Globus pallidus (tissue), 1 donor: ENCODE measurements at regions not wholly inside any gene's neighbourhood (a gene's known extent, or its start where the extent isn't known, plus 50 kb on each side); places are given as distances from the start of the nearest gene placed in this dataset.

Experiments
- DNase-seq: peaks from one replicate; pipeline ENCODE4 v3.0.0-alpha.2; 2015; ENCODE audit warnings: low spot score

DNA sequence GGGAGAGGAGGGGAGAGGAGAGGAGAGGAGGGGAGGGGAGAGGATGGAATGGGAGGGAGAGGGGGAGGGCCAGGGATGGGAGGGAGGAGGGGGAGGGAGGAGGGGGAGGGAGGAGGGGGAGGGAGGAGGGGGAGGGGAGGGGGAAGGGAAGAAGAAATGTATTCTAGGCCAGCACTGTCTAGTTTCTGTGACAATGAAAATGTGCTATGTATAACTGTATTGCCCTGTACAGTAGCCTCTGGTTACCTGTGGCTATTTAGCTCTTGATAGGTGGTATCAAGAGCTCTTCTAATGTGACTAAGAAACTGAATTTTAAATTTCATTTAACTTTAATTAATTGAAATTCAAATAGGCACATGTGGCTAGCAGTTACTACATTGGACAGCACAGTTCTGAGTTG is 143.1 kb downstream of the BTC start:
- DNase-seq: no peak

DNA sequence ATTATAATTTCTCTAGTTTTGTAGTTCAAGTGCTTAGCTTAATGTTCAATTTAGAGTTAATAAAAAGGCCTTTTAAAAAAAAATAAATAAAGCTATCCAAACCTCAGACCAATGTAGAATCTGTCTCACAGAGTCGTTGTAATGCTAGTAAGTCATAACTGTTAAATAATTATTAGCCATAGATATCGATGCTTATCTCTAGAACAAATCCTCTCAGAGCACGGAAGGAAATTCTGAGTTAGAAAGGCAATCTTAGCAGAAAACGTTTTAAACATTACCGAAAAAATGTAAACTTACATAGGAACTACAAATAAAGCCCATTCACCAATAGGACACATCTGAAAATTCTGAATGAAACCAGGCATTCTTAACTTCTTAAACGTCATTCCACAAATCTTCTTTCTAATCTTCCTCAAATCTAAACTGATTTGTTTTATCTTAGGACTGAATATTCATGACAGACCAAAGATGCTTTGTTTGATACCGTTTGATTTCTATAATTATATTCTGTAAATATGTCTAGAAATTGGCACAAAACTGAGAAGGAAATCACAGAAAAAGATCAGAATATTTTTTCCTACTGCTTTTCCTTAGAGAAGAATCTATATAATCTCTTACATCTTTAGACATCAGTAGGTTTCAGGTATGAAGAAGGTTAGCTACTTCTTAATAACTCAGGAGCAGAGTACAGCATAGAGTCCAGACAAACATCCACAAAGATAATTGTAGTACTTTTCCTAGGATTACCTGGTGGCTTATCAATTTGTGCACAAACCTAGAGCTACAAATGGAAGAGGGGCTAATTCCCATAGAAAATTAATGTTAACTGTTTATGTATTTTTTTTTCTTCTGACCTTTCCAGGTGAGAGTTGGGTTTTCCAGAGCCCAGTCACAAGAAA is 140.7 kb downstream of the BTC start:
- no peak for DNase-seq

DNA sequence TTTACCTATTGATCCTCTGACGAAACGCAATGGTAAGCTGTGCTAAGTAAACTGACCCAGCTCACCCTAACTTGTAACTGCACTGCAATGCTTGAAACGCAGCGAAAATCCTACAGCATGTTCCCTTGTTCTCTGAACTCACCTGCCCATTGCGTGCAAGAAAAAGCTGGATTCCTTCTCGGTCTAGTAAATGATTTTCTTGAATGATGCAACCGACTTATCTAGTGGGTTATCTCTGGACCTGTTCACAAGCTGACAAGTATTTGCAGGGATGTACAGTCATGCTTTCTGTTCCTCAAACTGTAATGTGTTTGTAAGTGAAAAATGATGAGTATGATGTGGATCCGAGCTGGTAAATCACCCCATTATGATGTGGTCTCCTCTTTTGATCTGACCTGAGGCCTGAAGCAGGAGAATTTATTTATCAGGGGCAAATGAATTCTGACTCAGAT is 140.1 kb downstream of the BTC start:
- DNase-seq: no peak

DNA sequence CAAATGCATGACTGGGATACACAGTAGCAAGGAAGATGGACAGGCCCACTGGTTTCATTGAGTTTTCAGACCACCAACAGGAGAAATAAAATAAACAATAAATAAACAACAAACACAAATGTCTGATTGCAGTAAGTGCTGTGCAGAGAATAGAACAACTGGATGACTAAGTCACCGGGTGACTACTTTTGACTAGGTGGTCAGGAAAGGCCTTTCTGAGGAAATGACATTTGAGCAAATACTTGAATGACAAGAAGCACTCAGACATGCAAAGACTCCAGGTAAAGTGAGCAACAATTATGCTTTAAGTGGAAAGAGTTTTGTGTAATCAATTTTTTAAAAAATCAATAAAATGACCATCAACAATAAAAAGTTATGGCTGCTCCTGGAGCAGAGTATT is 137.7 kb downstream of the BTC start:
- no peak for DNase-seq

DNA sequence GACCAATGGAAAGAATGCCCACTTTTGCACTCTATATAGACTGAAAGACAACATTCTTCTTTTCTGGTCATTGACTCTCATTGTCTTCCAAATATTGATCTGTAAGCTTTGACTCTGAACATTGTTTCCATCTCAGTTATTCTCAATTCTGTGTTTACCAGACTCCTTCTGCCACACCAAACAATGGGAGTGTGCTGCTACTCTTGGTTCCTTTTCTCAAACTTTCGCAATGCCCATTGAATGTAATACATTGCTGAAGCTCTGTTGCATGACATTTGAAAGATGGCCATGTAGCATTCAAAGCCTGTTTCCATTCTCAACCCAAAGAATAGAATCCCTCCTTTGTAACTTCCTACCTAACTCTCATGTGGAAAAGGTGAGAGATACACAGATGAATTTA is 136.2 kb downstream of the BTC start:
- DNase-seq: no peak

DNA sequence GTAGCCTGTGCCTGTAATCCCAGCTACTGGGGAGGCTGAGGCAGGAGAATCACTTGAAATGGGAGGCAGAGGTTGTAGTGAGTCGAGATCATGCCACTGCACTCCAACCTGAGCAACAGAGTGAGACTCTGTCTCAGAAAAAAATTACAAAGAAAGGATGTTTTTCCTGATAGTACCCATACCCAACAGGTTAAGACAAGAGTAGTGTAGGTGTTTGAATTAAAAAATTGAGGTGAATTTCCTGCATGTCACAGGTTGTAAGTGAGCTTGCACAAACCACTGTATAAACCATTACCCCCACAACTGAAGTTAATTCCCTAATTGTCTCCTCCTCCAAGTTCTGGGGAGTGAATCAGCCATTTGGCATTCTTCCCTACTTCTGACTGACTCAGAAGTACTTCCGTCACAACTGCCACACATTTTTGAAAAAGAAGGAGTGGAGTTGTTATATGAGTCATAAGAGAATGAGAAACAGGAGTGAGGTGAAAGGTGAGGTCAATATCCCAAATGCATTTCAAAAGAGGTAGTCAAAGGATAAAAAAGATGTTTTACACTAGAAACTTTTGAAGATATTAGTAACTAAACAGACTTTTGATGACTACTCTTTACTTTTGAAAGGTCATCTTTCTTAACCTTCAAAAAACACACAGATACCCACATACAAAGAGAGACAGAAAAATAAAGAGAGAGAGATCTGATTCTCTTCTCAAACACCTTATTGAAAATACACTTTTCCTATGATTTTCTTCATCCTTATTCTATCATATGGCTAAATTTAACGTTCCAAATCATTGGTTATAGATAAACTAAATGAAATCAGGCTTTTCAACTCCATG is 134.5 kb downstream of the BTC start:
- DNase-seq: no peak

DNA sequence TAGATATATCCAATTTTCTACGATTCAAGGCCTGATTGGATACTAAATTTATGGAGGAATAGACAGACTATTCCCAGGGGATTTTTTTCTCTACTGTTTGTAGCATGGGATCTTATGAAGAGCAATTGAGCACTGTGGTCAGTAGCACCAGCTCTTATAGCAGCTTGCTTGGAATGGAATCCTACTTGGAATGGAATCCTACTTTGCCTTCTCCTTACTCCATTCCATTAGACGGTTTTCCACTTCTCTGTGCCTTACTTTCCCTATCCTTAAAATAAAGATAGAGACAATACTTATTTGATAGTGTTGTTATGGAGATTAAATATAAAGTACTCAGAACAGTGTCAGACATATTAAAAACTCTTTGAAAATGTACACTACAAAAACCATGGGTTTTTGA is 133.5 kb downstream of the BTC start:
- DNase-seq: no peak

DNA sequence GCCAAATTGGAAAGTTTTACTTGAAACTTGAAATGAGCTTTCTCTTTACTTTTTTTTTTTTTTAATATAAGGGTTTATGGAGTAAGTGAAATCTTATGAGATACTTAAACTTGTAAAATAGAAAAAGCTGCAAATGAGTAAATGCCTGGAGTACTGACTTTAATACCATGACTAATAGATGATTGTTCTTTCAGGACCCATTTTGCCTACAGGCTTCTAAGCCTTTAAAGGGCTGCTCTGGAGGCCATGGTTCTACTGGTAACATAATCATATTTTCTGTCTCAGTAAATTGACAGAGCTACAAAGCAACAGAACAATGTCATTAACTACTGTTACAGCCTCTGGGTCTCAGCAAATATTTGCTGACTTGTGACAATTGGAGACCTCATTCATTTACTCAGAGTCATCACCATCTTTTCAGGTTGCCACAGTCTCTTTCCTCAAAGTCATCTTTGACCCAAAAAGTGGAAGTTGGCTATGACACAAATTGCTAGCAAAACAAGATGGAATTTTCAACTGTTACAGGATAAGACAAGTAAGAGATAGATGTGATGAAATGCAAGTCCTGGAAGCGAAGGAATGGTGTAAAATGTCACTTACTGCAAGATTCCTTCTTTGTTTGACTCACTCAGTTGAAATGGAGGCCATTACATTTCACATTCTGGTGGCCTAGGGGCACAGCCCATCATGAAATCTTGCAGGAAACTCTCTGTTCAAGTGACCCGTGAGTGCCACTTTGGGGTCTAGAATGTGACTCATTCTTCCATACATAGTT is 132.7 kb downstream of the BTC start:
- no peak for DNase-seq

DNA sequence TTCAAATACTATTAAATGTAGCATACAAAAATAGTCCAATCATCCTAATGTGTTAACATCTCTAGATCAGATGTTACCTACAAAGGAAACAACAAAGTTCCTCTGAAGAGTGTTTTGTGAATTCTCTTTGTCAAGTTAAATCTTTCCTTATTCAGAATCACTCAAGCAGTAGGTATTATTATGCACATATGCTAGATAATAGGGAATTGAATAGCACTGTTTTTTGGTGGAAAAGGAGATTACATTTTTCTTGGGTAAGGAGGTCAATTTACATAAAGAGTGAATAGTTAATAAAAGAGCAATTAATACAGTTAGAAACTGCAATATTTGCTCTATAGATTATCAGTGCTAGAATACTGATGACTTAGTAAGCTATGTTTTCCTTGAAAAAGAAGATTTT is 130.7 kb downstream of the BTC start:
- no peak for DNase-seq

DNA sequence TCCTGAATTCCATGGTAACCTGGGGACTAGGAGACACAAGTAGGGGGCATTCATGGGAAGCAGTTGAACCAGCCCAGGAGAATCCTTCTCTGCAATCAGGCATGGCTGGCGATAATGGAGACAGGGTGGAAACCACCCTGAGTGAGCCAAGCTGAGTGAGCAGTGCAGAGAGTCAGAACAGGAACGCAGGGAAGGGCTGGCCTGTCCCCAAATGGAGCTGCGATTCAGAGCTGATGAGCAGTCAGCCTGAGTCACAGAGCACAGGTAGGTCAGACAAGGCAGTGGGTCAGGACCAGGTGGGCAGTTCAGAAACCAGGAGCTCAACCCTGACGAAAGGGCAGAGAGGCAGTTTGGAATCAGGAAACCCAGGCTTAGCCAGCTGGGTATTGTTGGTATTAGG is 129.0 kb downstream of the BTC start:
- DNase-seq: no peak

DNA sequence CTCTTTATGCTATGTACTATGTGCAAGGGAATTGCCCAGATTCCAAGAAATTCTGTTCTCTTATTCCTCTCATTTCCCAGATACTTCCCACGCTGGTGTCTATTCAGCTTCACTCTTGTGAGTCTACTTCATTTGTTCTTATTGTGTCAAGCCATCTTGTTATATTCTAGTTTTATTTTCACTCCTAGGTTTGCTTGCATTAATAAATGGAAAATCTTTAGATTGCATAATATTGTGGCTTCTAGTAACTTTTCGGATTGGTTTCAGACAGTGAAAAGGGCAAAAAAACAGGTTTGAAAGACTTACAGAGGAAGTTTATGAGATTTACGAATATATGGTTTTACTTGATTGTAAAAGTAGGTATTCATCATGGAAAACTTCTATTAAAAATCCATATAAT is 128.4 kb downstream of the BTC start:
- DNase-seq: no peak

DNA sequence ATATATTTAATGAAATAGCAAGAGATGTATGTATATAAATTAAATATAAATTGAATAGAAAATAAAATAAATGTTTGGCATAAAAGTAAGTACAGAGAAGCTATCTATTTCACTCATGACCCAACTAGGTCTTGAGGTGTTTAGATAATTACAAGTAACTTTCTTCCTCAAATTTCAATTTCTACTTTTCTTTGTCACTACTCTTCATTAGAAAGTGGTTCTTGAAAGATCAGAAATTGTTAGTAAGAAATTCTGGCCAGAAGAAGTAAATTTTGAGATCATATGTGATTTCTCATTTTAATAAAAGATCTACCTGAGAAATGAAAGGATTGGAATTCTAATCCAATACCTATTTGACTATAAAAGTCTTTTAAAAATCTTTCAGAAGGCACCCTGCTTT is 126.9 kb downstream of the BTC start:
- DNase-seq: no peak

DNA sequence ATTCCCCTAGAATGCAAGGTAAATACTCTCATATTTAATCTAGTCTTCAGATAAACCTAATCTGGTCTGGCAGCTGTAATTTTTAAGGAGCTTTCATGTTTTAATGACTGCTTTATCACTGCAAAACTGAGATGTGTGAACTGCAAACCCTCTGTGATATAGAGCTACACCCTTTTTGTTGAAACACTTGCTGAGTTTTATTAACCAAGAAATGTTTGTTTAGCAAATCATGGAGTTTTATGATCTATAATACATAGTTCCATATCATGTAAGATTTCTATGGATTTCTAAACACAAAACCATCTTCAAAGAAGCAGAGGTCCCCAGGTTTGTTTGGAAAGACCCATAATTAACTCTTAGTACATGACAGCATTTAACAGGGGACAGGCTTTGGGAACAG is 126.4 kb downstream of the BTC start:
- no peak for DNase-seq

DNA sequence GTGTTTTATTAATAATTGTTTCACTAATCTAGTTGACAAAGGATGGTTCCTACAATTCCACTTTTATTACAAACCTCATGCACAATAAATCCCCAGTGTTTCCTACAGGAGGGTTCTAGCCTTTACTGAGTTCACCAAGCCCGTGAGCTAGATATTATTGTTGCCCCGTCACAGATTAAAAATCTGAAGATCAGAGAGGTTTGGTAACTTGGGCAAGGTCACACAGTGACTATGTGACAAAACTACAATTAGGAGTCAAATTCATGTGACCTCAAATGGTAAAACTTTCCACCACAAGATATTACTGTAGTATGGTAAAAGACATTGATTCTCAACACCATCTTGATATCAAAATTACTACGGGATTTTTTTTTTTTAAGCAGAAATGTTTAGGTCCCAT is 124.6 kb downstream of the BTC start:
- DNase-seq: no peak

DNA sequence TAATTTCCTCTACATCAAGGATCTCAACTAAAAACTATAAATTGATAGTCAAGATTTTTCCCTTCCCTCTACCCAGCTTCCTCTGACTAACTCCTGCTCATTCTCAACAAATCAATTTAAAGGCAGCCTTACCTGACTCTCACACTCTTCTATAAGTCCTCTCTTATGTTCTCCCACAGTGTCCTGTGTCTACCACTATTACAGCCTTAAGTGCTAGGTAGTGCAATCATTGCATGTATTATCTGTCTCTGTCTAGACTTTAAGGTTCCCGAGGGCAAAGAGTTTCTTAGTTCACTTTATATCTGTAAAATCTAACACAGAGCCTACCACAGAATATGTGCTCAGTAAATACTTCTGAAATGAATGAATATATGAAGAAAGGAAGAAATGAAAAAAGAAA is 123.7 kb downstream of the BTC start:
- no peak for DNase-seq

DNA sequence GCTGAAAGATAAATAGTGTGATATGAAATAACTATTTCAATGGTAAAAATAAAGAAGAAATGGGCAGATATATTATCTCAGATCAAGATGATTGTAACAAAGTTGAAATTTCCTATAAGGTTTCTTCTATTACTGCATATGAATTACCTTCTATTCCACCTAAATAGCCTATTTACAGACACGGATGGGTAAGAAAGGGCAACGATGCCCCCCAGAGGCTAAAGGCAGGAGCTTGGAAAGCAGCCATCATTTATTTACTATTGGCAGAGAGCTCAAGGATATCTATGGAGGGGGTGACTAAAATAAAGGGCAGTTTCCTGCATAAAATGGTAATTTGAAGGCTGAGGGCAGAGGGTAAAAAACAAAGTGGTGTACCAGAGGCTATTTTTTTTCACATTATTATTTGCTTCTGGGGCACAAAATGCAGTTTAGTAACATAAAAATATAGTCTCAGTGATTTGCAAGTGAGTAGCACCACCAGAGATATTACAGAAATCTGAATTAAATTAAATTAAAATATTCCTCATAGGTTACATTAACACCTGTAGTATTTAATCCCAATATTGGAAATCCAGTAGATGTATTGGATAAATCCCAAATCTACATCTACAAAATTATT is 123.1 kb downstream of the BTC start:
- peak; percentile 6 for DNase-seq

DNA sequence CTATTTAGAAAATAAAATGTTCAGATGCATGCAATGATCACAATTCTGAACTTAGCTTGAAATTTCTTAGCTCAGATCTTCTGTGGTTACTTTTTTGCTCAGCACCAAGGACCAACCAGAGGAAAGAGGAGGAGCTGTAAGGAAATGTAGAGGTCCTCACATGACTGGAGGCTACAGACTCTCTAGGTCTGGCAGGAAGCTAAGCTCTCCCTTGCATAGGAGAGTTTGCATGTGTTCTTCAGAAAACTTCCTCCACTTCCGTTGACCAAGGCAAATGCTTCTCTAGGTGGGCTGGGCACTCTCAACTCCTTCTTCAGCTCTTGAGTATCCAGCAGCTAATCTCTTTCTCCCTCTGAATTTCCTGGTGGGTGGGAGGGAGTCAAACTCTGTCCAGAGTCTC is 119.6 kb downstream of the BTC start:
- no peak for DNase-seq

DNA sequence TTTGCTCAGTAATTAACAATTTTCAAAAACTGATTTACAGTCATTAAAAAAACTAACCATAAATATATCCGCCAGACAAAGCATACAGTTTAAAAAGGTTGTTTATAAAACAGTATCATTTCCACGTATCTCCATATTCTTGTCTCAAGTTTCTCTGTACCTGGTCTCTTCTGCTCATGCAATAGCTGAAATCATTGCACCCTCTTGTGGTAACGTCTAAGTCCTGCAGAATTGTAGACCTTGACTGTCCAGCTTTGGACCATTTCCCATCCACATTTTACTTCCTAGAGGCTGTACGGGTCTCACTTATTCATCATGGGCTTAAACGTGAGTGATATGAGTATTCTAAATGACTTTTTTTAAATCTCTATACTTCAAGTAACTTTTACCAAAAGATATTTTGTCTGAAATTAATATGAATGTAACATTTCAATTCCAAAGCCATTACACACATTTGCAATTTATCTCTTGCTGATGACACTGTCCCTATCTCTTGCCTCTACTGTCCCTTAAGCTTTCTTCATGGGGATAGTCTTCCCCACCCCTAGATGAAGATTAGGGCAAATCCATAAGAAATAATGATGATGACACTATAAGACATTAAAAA is 118.5 kb downstream of the BTC start:
- DNase-seq: no peak

DNA sequence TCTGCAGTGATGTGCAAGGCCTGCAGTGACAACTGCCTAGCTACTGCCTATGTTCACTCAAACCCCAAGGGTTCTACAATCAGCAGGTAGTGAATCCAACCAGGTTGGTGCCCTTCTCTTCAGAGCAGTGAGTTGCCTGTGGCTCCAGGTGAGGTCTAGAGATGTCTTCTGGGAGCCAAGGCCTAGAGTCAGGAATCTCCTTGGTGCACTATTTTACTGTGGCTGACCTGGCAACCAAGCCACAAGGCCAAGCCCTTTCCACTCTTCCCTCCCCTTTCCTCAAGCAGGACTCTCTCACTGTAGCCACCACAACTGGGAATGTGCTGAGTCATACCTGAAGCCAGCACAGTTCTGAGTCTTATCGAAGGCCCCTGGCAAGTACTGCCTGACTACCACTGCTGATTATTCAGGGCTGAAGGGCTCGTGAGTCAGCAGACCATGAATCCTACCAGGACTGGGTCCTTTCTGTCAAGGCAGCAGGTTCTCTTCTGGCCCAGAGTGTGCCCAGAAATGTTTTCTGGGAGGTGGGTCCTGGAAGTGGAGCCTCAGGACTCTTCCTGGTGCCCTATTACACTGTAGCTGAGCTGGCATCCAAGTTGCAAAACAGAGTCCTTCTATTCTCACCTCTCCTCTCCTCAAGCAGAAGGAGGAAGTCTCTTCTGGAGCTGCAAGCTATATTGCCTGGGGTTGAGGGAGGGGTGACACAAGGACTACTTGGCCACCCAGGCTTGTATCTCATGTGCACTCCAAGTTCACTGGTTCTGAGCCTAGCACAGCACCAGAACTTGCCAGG is 111.6 kb downstream of the BTC start:
- DNase-seq: no peak

DNA sequence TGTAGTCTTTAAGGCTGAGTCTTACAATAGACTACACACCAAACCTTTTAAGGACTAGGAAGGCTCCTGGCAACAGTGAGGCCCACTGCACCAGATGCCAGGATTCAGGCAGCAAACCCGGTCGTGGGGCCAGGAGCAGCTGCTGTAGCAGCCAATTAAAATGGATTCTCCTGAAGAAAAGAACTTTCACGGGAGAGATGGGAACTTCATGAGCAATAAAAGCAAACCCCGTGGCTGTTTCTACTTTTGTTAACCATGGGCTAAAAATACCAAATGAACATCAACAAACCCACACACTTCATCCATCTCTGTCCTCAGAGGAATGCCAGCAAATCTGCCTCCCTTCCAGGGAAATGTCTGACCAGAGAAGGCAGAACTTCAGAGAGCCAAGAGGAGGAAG is 101.4 kb downstream of the BTC start:
- no peak for DNase-seq
